Adrenal gland (tissue), 5 donors: ENCODE measurements at regions not wholly inside any gene's neighbourhood (a gene's known extent, or its start where the extent isn't known, plus 50 kb on each side); places are given as distances from the start of the nearest gene placed in this dataset.

Experiments
- POLR2A ChIP-seq, 2 donors: fragments of 450-650 bp; IDR thresholded peaks; one replicate each; pipeline ENCODE4 v1.6.1; 2017; ENCODE audit warnings: antibody characterized with exemption in 2 of 2, mild to moderate bottlenecking in 2 of 2, moderate library complexity in 1 of 2
- TF ChIP-seq, protein P1 (sequence below), 6 experiments: fragments of 450-650 bp in 4 of 6; fragments of 200-600 bp in 2 of 6; sonication (generic) in 1 of 6; IDR thresholded peaks; 1 replicate in 5 of 6; 2 replicates in 1 of 6; pipeline versions ENCODE4 v1.5.1 to v1.8.0; 2016 to 2021; ENCODE audit warnings: antibody characterized with exemption in 6 of 6, mild to moderate bottlenecking in 2 of 6, moderate library complexity in 1 of 6
- donor health status: DM: no; HTN: no; CAD: no.

DNA sequence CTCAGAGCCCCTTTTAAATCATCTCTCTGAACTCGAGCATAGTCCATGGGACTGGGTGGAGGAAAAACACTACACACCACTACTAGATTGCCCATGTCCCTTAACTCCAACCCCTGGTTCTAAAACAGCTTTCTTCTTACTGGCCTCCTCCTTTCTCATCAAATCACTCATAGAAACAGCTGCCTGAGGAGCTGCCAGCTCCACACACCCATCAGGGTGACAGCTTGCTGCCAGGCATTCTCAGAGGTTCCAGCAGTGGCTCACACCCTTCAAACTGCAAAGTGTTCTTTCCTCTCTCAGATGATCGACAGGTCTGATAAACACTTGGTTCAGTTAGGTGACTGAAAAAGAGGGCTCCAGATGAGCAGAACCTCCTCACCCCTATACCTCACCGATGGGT is 543.0 kb upstream of the PLXNA2 start:
- TF ChIP-seq, protein P1, sequence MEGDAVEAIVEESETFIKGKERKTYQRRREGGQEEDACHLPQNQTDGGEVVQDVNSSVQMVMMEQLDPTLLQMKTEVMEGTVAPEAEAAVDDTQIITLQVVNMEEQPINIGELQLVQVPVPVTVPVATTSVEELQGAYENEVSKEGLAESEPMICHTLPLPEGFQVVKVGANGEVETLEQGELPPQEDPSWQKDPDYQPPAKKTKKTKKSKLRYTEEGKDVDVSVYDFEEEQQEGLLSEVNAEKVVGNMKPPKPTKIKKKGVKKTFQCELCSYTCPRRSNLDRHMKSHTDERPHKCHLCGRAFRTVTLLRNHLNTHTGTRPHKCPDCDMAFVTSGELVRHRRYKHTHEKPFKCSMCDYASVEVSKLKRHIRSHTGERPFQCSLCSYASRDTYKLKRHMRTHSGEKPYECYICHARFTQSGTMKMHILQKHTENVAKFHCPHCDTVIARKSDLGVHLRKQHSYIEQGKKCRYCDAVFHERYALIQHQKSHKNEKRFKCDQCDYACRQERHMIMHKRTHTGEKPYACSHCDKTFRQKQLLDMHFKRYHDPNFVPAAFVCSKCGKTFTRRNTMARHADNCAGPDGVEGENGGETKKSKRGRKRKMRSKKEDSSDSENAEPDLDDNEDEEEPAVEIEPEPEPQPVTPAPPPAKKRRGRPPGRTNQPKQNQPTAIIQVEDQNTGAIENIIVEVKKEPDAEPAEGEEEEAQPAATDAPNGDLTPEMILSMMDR (IDR thresholded peaks at IDR 0.05) = no peak
- no peak for TF ChIP-seq POLR2A (IDR thresholded peaks at IDR 0.05)
